Subcutaneous abdominal adipose tissue (tissue), 5 donors: ENCODE measurements at regions not wholly inside any gene's neighbourhood (a gene's known extent, or its start where the extent isn't known, plus 50 kb on each side); places are given as distances from the start of the nearest gene placed in this dataset.
"Not testable (repeated sequence)": the region's sequence is repeated elsewhere in the genome, so short reads cannot be mapped to it uniquely, and the experiment has no call there.

ENCODE experiments used
- H3K27ac ChIP-seq: one replicate; pipeline ENCODE4 v1.7.0; 2013; ENCODE audit warnings: low read depth, mild to moderate bottlenecking, inconsistent platforms, low read length, moderate library complexity
- H3K27me3 ChIP-seq, 5 donors: one replicate each; pipeline ENCODE4 v1.7.0; 2013; ENCODE audit warnings: low read length in 5 of 5, inconsistent platforms in 1 of 5; ENCODE audit not compliant: control insufficient read depth in 5 of 5, insufficient read depth in 4 of 5
- H3K36me3 ChIP-seq, 5 donors: one replicate each; pipeline ENCODE4 v1.7.0; 2013; ENCODE audit warnings: low read length in 5 of 5; ENCODE audit not compliant: control insufficient read depth in 5 of 5, insufficient read depth in 5 of 5
- H3K4me1 ChIP-seq, 5 donors: one replicate each; pipeline ENCODE4 v1.7.0; 2013; ENCODE audit warnings: low read length in 5 of 5, mild to moderate bottlenecking in 3 of 5, moderate library complexity in 1 of 5; ENCODE audit not compliant: control insufficient read depth in 5 of 5, insufficient read depth in 5 of 5
- H3K4me3 ChIP-seq, 5 donors: one replicate each; pipeline ENCODE4 v1.7.0; 2013; ENCODE audit warnings: low read length in 5 of 5, low read depth in 1 of 5
- H3K9ac ChIP-seq, 5 donors: one replicate each; pipeline ENCODE4 v1.7.0; 2013; ENCODE audit warnings: low read length in 5 of 5, mild to moderate bottlenecking in 4 of 5, moderate library complexity in 3 of 5
- H3K9me3 ChIP-seq, 5 donors: one replicate each; pipeline ENCODE4 v1.7.0; 2013; ENCODE audit warnings: low read length in 5 of 5; ENCODE audit not compliant: control insufficient read depth in 5 of 5
- donor health status: healthy.
- donor health status: healthy.
- donor health status: healthy.
- donor health status: healthy.
- donor health status: healthy.

DNA sequence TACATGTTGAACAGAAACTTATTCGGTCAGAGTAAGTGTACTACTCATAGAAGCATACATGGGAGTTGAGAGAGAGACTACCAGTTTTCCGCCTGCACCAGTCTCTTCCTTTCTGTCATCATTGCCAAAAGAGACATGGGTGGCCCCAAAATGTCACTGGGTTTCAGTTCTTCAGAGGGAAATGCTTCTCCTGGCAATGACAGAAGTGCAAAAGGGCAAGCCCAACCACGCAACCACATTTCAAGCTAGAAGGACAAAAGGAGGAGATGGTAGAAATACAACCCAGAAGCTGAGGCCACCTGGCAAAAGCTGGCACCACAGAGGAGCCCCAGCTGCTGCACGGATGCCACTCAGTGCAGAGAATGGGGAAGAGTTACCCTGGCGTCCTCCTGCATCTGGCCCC, 320.1 kb downstream of the BCOR start:
- Histone ChIP-seq H3K4me3 (no peak overlapping the region), H3K36me3 (no peaks in the 10 kb centered on the region), H3K4me1 (no peaks in the 10 kb centered on the region), H3K27me3 (peaks cover 0 to 20% (median 12%) of the 10 kb centered on the region in 5 donors), H3K9me3 (peaks cover 0 to 15% (median 10%) of the 10 kb centered on the region in 5 donors), H3K9ac (no peak overlapping the region), H3K27ac (no peak overlapping the region)

DNA sequence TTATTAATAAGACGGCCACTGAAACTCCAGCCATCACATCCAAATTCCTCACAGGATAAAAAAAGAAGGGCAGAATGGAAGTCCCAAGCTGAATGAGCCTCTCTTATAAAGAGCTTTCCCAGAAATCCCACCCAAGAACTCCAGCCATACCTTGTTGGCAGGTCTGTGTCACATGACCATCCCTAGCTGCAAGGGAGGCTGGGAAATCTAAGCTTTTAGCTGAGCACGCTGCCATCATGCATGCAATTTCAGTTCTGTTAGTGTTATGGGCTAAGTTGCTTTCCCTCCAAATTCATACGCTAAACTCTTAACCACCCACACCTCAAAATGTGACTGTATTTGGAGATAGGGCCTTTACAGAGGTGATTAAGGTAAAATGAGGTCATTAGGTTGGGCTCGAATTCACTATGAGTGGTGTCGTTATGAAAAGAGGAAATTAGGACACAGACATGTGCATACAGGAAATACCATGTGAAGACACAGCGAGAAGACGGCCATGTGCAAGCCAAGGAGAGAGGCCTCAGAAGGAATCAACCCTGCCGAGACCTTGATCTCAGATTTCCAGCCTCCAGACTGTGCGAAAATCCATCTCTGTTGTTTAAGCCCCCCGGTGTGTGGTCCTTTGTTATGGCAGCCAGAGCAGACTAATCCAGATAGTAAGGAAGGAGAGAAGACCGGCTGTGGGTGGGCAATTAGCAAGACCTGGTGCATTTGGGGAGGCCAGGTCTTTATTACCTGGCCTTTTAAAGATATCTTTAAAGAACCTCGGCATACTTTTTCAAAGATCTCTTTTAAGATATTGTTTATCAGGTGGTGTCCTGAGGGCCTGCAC, 317.6 kb downstream of the BCOR start:
- H3K36me3 ChIP-seq: no peaks in the 10 kb centered on the region
- no peak overlapping the region for H3K4me3 ChIP-seq
- no peak overlapping the region for H3K27ac ChIP-seq
- H3K9me3 ChIP-seq: peaks cover 0 to 15% (median 10%) of the 10 kb centered on the region in 5 donors
- no peaks in the 10 kb centered on the region for H3K4me1 ChIP-seq
- no peak overlapping the region for H3K9ac ChIP-seq
- H3K27me3 ChIP-seq: peaks cover 0 to 15% (median 9%) of the 10 kb centered on the region in 5 donors

DNA sequence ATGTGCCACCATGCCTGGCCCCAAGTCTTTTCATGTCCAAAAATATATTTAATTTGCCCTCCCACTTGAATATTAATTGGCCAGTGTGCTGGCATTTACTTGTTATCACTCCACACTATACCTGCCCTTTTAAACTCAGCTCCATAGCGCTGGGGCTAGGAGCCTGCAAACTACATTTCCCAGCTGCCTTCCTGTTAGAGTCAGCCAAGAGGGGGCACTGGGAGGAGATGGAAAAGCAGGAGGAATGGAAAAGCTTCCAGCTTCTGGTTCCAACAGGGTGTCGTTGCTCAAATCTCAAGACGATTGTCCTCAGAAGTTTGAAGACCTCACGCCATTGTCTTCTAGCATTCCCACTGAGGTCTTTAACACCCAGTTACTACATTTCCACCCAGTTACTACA, 315.5 kb downstream of the BCOR start:
- H3K4me3 ChIP-seq: no peak overlapping the region
- no peaks in the 10 kb centered on the region for H3K4me1 ChIP-seq
- H3K27me3 ChIP-seq: peaks cover 0 to 20% (median 9%) of the 10 kb centered on the region in 5 donors
- no peak overlapping the region for H3K9ac ChIP-seq
- no peak overlapping the region for H3K27ac ChIP-seq
- H3K36me3 ChIP-seq: no peaks in the 10 kb centered on the region
- peaks cover 0 to 15% (median 10%) of the 10 kb centered on the region in 5 donors for H3K9me3 ChIP-seq

DNA sequence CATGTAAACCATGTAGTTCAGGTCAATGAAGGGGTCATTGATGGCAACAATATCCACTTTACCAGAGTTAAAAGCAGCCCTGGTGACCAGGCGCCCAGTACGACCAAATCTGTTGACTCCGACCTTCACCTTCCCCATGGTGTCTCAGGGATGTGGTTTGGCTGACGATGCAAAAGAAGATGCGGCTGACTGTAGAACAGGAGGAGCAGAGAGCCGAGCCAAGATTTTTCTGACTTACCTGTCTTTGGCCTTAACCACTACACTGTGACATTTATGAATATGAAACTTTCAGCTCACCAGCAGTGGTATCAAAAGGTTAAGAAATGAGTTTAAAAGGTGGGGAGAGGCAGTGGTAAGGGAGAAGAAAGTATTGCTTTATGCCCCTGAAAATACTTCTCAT, 309.8 kb downstream of the BCOR start:
- Histone ChIP-seq H3K9ac (no peak overlapping the region), H3K4me1 (no peaks in the 10 kb centered on the region), H3K27me3 (peaks cover 0 to 21% (median 4%) of the 10 kb centered on the region in 5 donors), H3K36me3 (no peaks in the 10 kb centered on the region), H3K9me3 (peaks cover 0 to 4% (median 0%) of the 10 kb centered on the region in 5 donors), H3K4me3 (no peak overlapping the region), H3K27ac (no peak overlapping the region)

DNA sequence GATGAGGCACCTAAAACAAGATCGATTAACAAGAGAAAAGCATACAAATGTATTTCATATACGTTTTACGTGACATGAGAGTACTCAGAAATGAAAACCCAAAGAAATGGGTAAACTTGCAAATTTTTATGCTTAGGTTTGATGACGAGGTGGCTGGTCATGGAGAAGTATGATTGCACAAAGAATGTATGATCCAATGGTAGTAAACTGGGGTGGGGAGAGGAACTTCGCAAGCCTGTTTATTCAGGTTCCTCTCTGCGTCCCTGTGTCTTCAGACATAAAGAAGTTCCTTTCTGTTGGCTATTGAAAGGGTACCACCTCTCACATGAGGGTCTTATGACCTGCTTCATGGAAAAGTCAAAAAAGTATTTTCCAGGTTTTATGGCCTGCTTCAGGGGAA, 309.2 kb downstream of the BCOR start:
- Histone ChIP-seq H3K27ac (no peak overlapping the region), H3K4me3 (no peak overlapping the region), H3K36me3 (no peaks in the 10 kb centered on the region), H3K27me3 (peaks cover 0 to 21% (median 4%) of the 10 kb centered on the region in 5 donors), H3K9ac (no peak overlapping the region), H3K9me3 (peaks cover 0 to 4% (median 0%) of the 10 kb centered on the region in 5 donors), H3K4me1 (no peaks in the 10 kb centered on the region)

DNA sequence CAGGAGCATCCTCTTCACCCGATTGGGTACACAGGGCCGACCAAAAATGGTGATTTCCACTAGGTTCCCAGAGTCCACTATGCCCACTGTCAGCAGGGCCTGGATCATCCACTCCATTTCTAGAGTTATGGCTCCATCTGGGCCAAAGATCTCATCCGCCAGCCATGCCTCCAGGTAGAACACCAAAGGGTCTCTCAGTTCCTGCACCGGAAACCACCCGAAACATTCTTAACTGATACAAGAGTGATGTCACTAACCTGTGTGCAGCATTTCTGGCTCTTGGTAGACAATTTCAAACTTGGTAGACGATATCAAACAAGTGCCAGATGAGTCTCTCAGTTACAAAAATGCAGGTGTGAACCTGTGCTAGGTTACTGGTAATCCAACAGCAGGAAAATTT, 306.1 kb downstream of the BCOR start:
- Histone ChIP-seq H3K27me3 (peaks cover 0 to 14% (median 8%) of the 10 kb centered on the region in 5 donors), H3K9ac (no peak overlapping the region), H3K27ac (no peak overlapping the region), H3K4me3 (no peak overlapping the region), H3K36me3 (no peaks in the 10 kb centered on the region), H3K9me3 (peaks cover 0 to 7% (median 4%) of the 10 kb centered on the region in 5 donors), H3K4me1 (no peaks in the 10 kb centered on the region)

DNA sequence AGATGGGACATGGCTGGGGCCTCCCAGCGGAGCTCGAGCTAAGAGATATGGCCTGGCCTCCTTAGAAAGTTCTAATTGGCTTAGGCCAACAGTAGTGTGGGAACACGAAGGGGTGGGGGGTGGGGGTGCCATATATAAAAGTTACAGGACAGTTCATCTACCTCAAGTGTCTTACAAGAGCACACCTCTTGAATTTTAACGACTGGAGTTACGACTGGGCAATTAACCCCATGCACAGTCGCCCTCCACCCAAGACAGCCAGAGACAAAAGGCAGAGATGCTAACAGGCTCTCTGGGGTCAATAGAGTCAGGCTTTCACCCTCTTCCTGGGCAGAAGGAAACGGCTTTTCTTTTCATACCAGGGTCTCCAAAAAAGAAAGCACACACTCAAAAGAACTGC, 302.2 kb downstream of the BCOR start:
- H3K9ac ChIP-seq: no peak overlapping the region
- H3K4me3 ChIP-seq: no peak overlapping the region
- no peaks in the 10 kb centered on the region for H3K36me3 ChIP-seq
- no peaks in the 10 kb centered on the region for H3K4me1 ChIP-seq
- H3K9me3 ChIP-seq: peaks cover 0 to 7% (median 0%) of the 10 kb centered on the region in 5 donors
- no peak overlapping the region for H3K27ac ChIP-seq
- H3K27me3 ChIP-seq: peaks cover 5 to 13% (median 8%) of the 10 kb centered on the region in 5 donors

DNA sequence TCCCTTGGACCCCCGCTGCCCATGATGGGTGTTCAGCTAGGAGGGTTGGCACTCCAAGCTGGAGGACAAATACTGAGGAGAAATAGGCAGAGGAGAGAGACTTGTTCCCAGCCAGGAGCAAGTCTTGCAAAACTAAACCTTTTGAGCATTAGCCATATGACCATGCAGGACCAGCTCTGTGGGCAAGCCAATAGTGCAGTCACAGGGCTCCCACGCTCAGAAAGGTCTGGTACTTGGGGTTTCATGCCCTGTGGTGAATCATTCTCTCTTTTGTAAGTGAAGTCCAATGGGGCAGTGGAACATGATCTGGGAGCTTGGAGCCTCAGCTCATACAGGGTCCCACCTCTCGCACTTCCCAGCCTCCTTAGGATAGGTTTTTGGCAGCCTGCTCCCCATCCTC, 300.9 kb downstream of the BCOR start:
- Histone ChIP-seq H3K36me3 (no peaks in the 10 kb centered on the region), H3K4me3 (no peak overlapping the region), H3K9ac (no peak overlapping the region), H3K27ac (no peak overlapping the region), H3K27me3 (peaks cover 5 to 13% (median 8%) of the 10 kb centered on the region in 5 donors), H3K4me1 (no peaks in the 10 kb centered on the region), H3K9me3 (peaks cover 0 to 7% (median 4%) of the 10 kb centered on the region in 5 donors)

DNA sequence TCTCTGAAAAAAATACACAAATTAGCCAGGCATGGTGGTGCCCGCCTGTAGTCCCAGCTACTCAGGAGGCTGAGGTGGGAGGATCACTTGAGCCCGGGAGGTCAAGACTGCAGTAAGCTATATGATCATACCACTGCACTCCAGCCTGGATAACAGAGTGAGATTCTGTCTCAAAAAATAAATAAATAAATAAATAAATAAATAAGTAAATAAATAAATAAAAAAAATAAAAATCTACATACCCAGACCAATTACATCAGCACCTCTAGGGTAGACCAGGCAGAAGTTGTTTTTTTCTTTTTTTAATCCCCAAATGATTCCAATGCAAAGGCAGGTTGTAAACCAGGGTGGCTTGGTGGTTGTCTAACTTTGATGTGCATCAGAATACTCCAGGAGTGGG, 299.3 kb downstream of the BCOR start:
- not testable (repeated sequence) for H3K9me3 ChIP-seq, H3K9ac ChIP-seq, H3K27ac ChIP-seq, H3K36me3 ChIP-seq, H3K4me3 ChIP-seq, H3K27me3 ChIP-seq, H3K4me1 ChIP-seq

DNA sequence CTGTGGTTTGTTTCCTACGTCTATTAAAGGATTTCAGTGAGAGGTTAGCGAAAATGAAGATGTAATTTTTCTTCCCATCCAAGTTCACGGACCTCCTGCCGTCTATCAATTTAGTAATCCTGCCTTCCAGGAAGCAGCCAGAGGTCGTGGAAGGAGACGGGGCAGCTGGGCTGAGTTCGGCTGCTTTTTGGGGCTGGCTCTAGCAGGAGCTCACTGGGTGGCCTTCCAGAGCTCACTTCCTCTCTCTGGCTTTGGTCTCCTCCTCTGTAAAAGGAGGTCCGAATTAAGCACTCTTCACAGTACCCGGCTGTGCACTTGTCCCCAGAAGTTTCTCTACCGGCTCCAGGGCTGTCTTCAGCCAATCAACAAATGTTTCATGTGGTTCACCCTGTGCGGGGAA, 295.4 kb downstream of the BCOR start:
- Histone ChIP-seq H3K9ac (no peak overlapping the region), H3K27ac (no peak overlapping the region), H3K9me3 (peaks cover 0 to 4% (median 3%) of the 10 kb centered on the region in 5 donors), H3K4me1 (no peaks in the 10 kb centered on the region), H3K27me3 (peaks cover 5 to 18% (median 9%) of the 10 kb centered on the region in 5 donors), H3K36me3 (no peaks in the 10 kb centered on the region), H3K4me3 (no peak overlapping the region)
